ENCODE measurements at regions not wholly inside any gene's neighbourhood (a gene's known extent, or its start where the extent isn't known, plus 50 kb on each side); places are given as distances from the start of the nearest gene placed in this dataset.

- TF ChIP-seq CTCF (IDR thresholded peaks at IDR 0.05; ENCODE audit: insufficient read depth, low read length): no peak
- H3K4me3 ChIP-seq (ENCODE audit: low read depth, low read length): no peak overlapping the region
- DNase-seq (ENCODE audit: low read depth): no peak
These were observed 759.0 kb upstream of the ADAMTS5 start for GRCh38 chr21:27725916-27726315.

- TF ChIP-seq CTCF (IDR thresholded peaks at IDR 0.05; ENCODE audit: insufficient read depth, low read length): no peak
- no peak overlapping the region for H3K4me3 ChIP-seq (ENCODE audit: low read depth, low read length)
These were observed 755.2 kb upstream of the ADAMTS5 start for GRCh38 chr21:27722095-27722494.

GRCh38 chr21:27721675-27722074 is 754.8 kb upstream of the ADAMTS5 start:
- no peak for TF ChIP-seq CTCF (IDR thresholded peaks at IDR 0.05; ENCODE audit: insufficient read depth, low read length)
- H3K4me3 ChIP-seq (ENCODE audit: low read depth, low read length): no peak overlapping the region
- no peak for DNase-seq (ENCODE audit: low read depth)

More at GRCh38 chr21:27722095-27722494, 755.2 kb upstream of the ADAMTS5 start:
- no peak for DNase-seq (ENCODE audit: low read depth)

GRCh38 chr21:27719226-27719625 is 752.3 kb upstream of the ADAMTS5 start:
- H3K4me3 ChIP-seq (ENCODE audit: low read depth, low read length): no peak overlapping the region
- no peak for TF ChIP-seq CTCF (IDR thresholded peaks at IDR 0.05; ENCODE audit: insufficient read depth, low read length)
- DNase-seq (ENCODE audit: low read depth): no peak

- no peak for TF ChIP-seq CTCF (IDR thresholded peaks at IDR 0.05; ENCODE audit: insufficient read depth, low read length)
- H3K4me3 ChIP-seq (ENCODE audit: low read depth, low read length): no peak overlapping the region
- no peak for DNase-seq (ENCODE audit: low read depth)
These were observed 748.2 kb upstream of the ADAMTS5 start for GRCh38 chr21:27715131-27715530.

GRCh38 chr21:27713154-27714109 is 746.5 kb upstream of the ADAMTS5 start:
- H3K4me3 ChIP-seq (ENCODE audit: low read depth, low read length): no peak overlapping the region
- DNase-seq (ENCODE audit: low read depth): peak; percentile 10
- no peak for TF ChIP-seq CTCF (IDR thresholded peaks at IDR 0.05; ENCODE audit: insufficient read depth, low read length)
